H1 (cell line): ENCODE measurements at regions not wholly inside any gene's neighbourhood (a gene's known extent, or its start where the extent isn't known, plus 50 kb on each side); places are given as distances from the start of the nearest gene placed in this dataset.

Experiments
- CTCF ChIA-PET: fragments of 300-600 bp; sonication (Branson Sonifier 250); formaldehyde crosslinking; loops from one replicate; lab custom pipeline; 2021; ENCODE audit not compliant: partially characterized antibody; lab: Charles Lee
- POLR2A ChIA-PET: fragments of 300-600 bp; sonication (Branson Sonifier 250); formaldehyde crosslinking; loops from one replicate; lab custom pipeline; 2021; ENCODE audit warnings: inconsistent platforms; ENCODE audit not compliant: partially characterized antibody; lab: Charles Lee
- DNase-seq, 2 experiments: peaks; one replicate each; pipeline versions ENCODE4 v3.0.0 to v3.0.0-alpha.2; 2010 to 2022; ENCODE audit warnings: low spot score in 2 of 2, low read depth in 1 of 2, mixed read lengths in 1 of 2
- FAIRE-seq: peaks from 2 replicates; lab custom pipeline; 2011; peaks lifted over from hg19 to GRCh38; lab: Jason Lieb, UNC
- H2AFZ ChIP-seq: 2 replicates; pipeline ENCODE4 v1.8.1; 2012; ENCODE audit warnings: low read length, inconsistent platforms
- H2AK5ac ChIP-seq: 2 replicates; pipeline ENCODE4 v1.6.1; 2013; ENCODE audit warnings: low read depth, low read length
- H2BK120ac ChIP-seq: replicated peaks from 2 replicates; pipeline ENCODE3; 2013; ENCODE audit warnings: low read depth, low read length, inconsistent platforms
- H2BK12ac ChIP-seq: 2 replicates; pipeline ENCODE4 v1.6.1; 2013; ENCODE audit warnings: low read depth, low read length
- H2BK15ac ChIP-seq: 2 replicates; pipeline ENCODE4 v1.6.1; 2013; ENCODE audit warnings: low read length
- H2BK20ac ChIP-seq: 2 replicates; pipeline ENCODE4 v1.6.1; 2013; ENCODE audit warnings: low read length
- H2BK5ac ChIP-seq: 2 replicates; pipeline ENCODE4 v1.6.1; 2013; ENCODE audit warnings: low read depth, low read length
- H3K14ac ChIP-seq: 2 replicates; pipeline ENCODE4 v1.6.1; 2013; ENCODE audit warnings: inconsistent platforms; ENCODE audit not compliant: insufficient read length
- H3K18ac ChIP-seq: 2 replicates; pipeline ENCODE4 v1.6.1; 2013; ENCODE audit warnings: low read length; ENCODE audit errors: extremely low read depth
- H3K23ac ChIP-seq: 2 replicates; pipeline ENCODE4 v1.6.1; 2013; ENCODE audit warnings: inconsistent platforms; ENCODE audit not compliant: insufficient read length
- H3K23me2 ChIP-seq: 2 replicates; pipeline ENCODE4 v1.6.1; 2013; ENCODE audit warnings: low read depth, low read length
- H3K27ac ChIP-seq: 2 replicates; pipeline ENCODE4 v1.6.1; 2011; ENCODE audit warnings: low read depth, low read length, inconsistent platforms
- H3K27me3 ChIP-seq, 4 experiments: replicated peaks in 1 of 4; 1 replicate in 1 of 4; 2 replicates in 3 of 4; pipeline versions ENCODE4 v1.6.1 to v1.8.1; 2011 to 2013; ENCODE audit warnings: low read length in 3 of 4, mild to moderate bottlenecking in 3 of 4, inconsistent platforms in 2 of 4, mixed read lengths in 2 of 4, moderate library complexity in 1 of 4; ENCODE audit not compliant: control insufficient read depth in 3 of 4, insufficient read depth in 3 of 4; ENCODE audit errors: extremely low read depth in 1 of 4
- H3K36me3 ChIP-seq, 4 experiments: 2 replicates each; pipeline versions ENCODE4 v1.6.1 to v1.8.1; 2011 to 2013; ENCODE audit warnings: mild to moderate bottlenecking in 4 of 4, low read length in 3 of 4, moderate library complexity in 2 of 4, control low read depth in 1 of 4, inconsistent platforms in 1 of 4; ENCODE audit not compliant: insufficient read depth in 4 of 4, control insufficient read depth in 2 of 4
- H3K4ac ChIP-seq: replicated peaks from 2 replicates; pipeline ENCODE3; 2013; ENCODE audit warnings: low read length, low read depth, mixed read lengths, inconsistent platforms; ENCODE audit not compliant: insufficient read length
- H3K4me1 ChIP-seq, 4 experiments: replicated peaks in 1 of 4; 1 replicate in 1 of 4; 2 replicates in 3 of 4; pipeline versions ENCODE4 v1.6.1 to v1.8.1; 2011 to 2013; ENCODE audit warnings: low read length in 3 of 4, inconsistent platforms in 2 of 4, mixed read lengths in 1 of 4; ENCODE audit not compliant: insufficient read depth in 4 of 4, control insufficient read depth in 3 of 4
- H3K4me2 ChIP-seq, 2 experiments: 2 replicates each; pipeline versions ENCODE4 v1.6.1 to v1.8.1; 2011 to 2013; ENCODE audit warnings: low read depth in 2 of 2, low read length in 2 of 2, control low read depth in 1 of 2, inconsistent platforms in 1 of 2, mild to moderate bottlenecking in 1 of 2; ENCODE audit not compliant: insufficient read depth in 1 of 2
- H3K4me3 ChIP-seq, 4 experiments: fragments of 200-600, 300-600 bp in 1 of 4; sonication (generic), shearing (Covaris generic), sonication (Bioruptor Twin) in 1 of 4; 2 replicates each; pipeline versions ENCODE4 v1.5.1 to v1.8.1; 2011 to 2016; ENCODE audit warnings: low read length in 4 of 4, low read depth in 3 of 4, control low read depth in 2 of 4, inconsistent platforms in 2 of 4, mild to moderate bottlenecking in 2 of 4, mixed read lengths in 1 of 4, moderate library complexity in 1 of 4; ENCODE audit not compliant: insufficient read depth in 2 of 4; ENCODE audit errors: extremely low read depth in 1 of 4
- H3K56ac ChIP-seq: replicated peaks from 2 replicates; pipeline ENCODE3; 2013; ENCODE audit warnings: low read depth, mild to moderate bottlenecking, mixed read lengths, low read length, inconsistent platforms; ENCODE audit not compliant: insufficient read length
- H3K79me1 ChIP-seq: 2 replicates; pipeline ENCODE4 v1.6.1; 2013; ENCODE audit warnings: low read depth, low read length, control low read depth
- H3K79me2 ChIP-seq, 2 experiments: 2 replicates each; pipeline versions ENCODE4 v1.6.1 to v1.8.1; 2012 to 2013; ENCODE audit warnings: low read length in 2 of 2, mild to moderate bottlenecking in 2 of 2, inconsistent platforms in 1 of 2; ENCODE audit not compliant: insufficient read depth in 2 of 2, control insufficient read depth in 1 of 2
- H3K9ac ChIP-seq, 4 experiments: replicated peaks in 1 of 4; 1 replicate in 1 of 4; 2 replicates in 3 of 4; pipeline versions ENCODE4 v1.6.1 to v1.8.1; 2011 to 2013; ENCODE audit warnings: low read depth in 3 of 4, low read length in 3 of 4, control low read depth in 2 of 4, mild to moderate bottlenecking in 2 of 4, moderate library complexity in 2 of 4, inconsistent platforms in 1 of 4; ENCODE audit errors: extremely low read depth in 1 of 4
- H3K9me3 ChIP-seq, 2 experiments: 2 replicates each; pipeline versions ENCODE4 v1.6.1 to v1.8.1; 2012 to 2013; ENCODE audit warnings: mild to moderate bottlenecking in 2 of 2, moderate library complexity in 2 of 2, control low read depth in 1 of 2, inconsistent platforms in 1 of 2, low read depth in 1 of 2, low read length in 1 of 2, mixed read lengths in 1 of 2; ENCODE audit not compliant: insufficient read depth in 2 of 2
- H4K20me1 ChIP-seq, 2 experiments: replicated peaks in 1 of 2; 2 replicates each; pipeline versions ENCODE3 to v1.8.1; 2011 to 2013; ENCODE audit warnings: inconsistent platforms in 2 of 2, low read length in 2 of 2, mild to moderate bottlenecking in 1 of 2; ENCODE audit not compliant: insufficient read depth in 2 of 2, control insufficient read depth in 1 of 2
- H4K5ac ChIP-seq: 2 replicates; pipeline ENCODE4 v1.6.1; 2013; ENCODE audit warnings: low read length, low read depth, mixed read lengths, inconsistent platforms; ENCODE audit not compliant: insufficient read length
- H4K8ac ChIP-seq: 2 replicates; pipeline ENCODE4 v1.8.0; 2013; ENCODE audit warnings: mild to moderate bottlenecking, moderate library complexity, low read length, inconsistent platforms; ENCODE audit not compliant: insufficient read depth; ENCODE audit errors: extremely low read depth
- H4K91ac ChIP-seq: replicated peaks from 2 replicates; pipeline ENCODE3; 2013; ENCODE audit warnings: low read length, mixed read lengths, inconsistent platforms; ENCODE audit not compliant: insufficient read length
- BCL11A ChIP-seq, 2 experiments: IDR thresholded peaks; one replicate each; pipeline ENCODE4 v1.6.1; 2011; ENCODE audit warnings: low read depth in 2 of 2, low read length in 2 of 2, mild to moderate bottlenecking in 2 of 2
- CHD2 ChIP-seq: IDR thresholded peaks from 2 replicates; pipeline ENCODE4 v1.6.1; 2012; ENCODE audit warnings: low read length, improper control_type of control experiment
- FOSL1 ChIP-seq: IDR thresholded peaks from 2 replicates; pipeline ENCODE4 v1.6.1; 2011; ENCODE audit warnings: mild to moderate bottlenecking, low read depth, low read length, moderate library complexity; ENCODE audit not compliant: insufficient read depth
- JUND ChIP-seq: IDR thresholded peaks from 2 replicates; pipeline ENCODE4 v1.6.1; 2011; ENCODE audit warnings: mild to moderate bottlenecking, improper control_type of control experiment, low read length
- PHF8 ChIP-seq: fragments of 200-600 bp; sonication (generic); conservative IDR thresholded peaks from 2 replicates; pipeline ENCODE4 v1.7.1; 2012; ENCODE audit warnings: low read depth, mild to moderate bottlenecking, inconsistent platforms, low read length, moderate library complexity
- POLR2A ChIP-seq, 2 experiments: IDR thresholded peaks; 1 replicate in 1 of 2; 2 replicates in 1 of 2; pipeline ENCODE4 v1.6.1; 2011; ENCODE audit warnings: low read depth in 2 of 2, low read length in 2 of 2, mild to moderate bottlenecking in 2 of 2; ENCODE audit errors: control extremely low read depth in 1 of 2
- SAP30 ChIP-seq: fragments of 300-600 bp; sonication (generic); IDR thresholded peaks from 2 replicates; pipeline ENCODE4 v1.7.1; 2012; ENCODE audit warnings: low read length, moderate library complexity, mild to moderate bottlenecking, inconsistent platforms; ENCODE audit not compliant: insufficient read depth, insufficient replicate concordance
- SIRT6 ChIP-seq: IDR thresholded peaks from one replicate; pipeline ENCODE4 v1.7.1; 2012; ENCODE audit warnings: low read length, inconsistent platforms
- SIX5 ChIP-seq: IDR thresholded peaks from 2 replicates; pipeline ENCODE4 v1.6.1; 2011; ENCODE audit warnings: mild to moderate bottlenecking, low read depth, low read length
- SP2 ChIP-seq: IDR thresholded peaks from 2 replicates; pipeline ENCODE4 v1.6.1; 2012; ENCODE audit warnings: mild to moderate bottlenecking, low read length, inconsistent platforms
- TAF1 ChIP-seq: IDR thresholded peaks from 2 replicates; pipeline ENCODE4 v1.6.1; 2011; ENCODE audit warnings: mild to moderate bottlenecking, low read depth, low read length
- TAF7 ChIP-seq: optimal IDR thresholded peaks from 2 replicates; pipeline ENCODE3; 2011; ENCODE audit warnings: low read depth, mild to moderate bottlenecking, inconsistent platforms, low read length, moderate library complexity, borderline replicate concordance
- YY1 ChIP-seq: IDR thresholded peaks from 2 replicates; pipeline ENCODE4 v1.6.1; 2011; ENCODE audit warnings: low read depth, mild to moderate bottlenecking, low read length
- WGBS, 2 experiments: shearing (Covaris generic) in 1 of 2; methylation state at CpG; one replicate each; pipeline versions ENCODE4 v1.1.6 to v1.1.7; 2013 to 2015; ENCODE audit warnings: low lambda C conversion rate in 2 of 2, mixed read lengths in 2 of 2, inconsistent platforms in 1 of 2, low coverage in 1 of 2, missing lambda C conversion rate in 1 of 2; ENCODE audit not compliant: insufficient replicate concordance in 2 of 2, insufficient coverage in 1 of 2, insufficient read length in 1 of 2; ENCODE audit errors: extremely low coverage in 1 of 2, missing lambda C conversion rate in 1 of 2; 5-methylcytosine and 5-hydroxymethylcytosine counted together
- TF ChIP-seq, protein P1 (sequence below): IDR thresholded peaks from 2 replicates; pipeline ENCODE4 v1.6.1; 2011; ENCODE audit warnings: low read depth, mild to moderate bottlenecking, low read length; ENCODE audit not compliant: insufficient read depth

DNA sequence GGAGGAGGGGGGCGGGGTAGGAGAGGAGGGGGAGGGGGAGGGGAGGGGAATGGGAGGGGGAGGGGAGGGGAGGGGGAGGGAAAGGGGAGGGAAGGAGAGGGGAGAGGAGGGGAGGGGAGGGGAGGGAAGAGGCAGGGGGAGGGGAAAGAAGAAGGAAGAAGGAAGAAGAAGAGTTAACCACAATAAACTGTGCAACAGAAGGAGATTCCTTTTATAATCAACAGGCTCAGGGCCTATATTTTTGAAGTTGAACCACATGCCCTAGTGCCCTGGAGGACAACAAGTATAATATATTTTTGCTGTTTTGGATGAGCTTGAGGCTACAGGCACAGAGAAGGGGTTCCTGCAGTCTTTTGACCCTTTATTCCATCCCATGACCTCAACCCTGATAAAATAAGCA is 228.2 kb upstream of the IRF2BP2 start:
- H3K4ac ChIP-seq, result no peak overlapping the region
- H3K4me3 ChIP-seq, result no peak overlapping the region
- H2BK12ac ChIP-seq, result no peak overlapping the region
- H2AFZ ChIP-seq, result no peak overlapping the region
- no peak overlapping the region for H3K9ac ChIP-seq
- no peaks in the 10 kb centered on the region for H3K27me3 ChIP-seq
- no peak overlapping the region for H3K18ac ChIP-seq
- no peak overlapping the region for H2BK20ac ChIP-seq
- CTCF ChIA-PET, result interaction anchor here (2.1 kb wide), 1 partner anchor 11 kb away, joined by 5 read pairs; no protein-coding TSS in a partner anchor
- H3K4me2 ChIP-seq, result no peak overlapping the region
- no peak overlapping the region for H2BK120ac ChIP-seq
- H3K27ac ChIP-seq, result no peak overlapping the region
- H3K9me3 ChIP-seq, result peaks cover 13% of the 10 kb centered on the region in 2 experiments
- no peak overlapping the region for H4K8ac ChIP-seq
- no peak overlapping the region for H2BK5ac ChIP-seq
- H3K56ac ChIP-seq, result no peak overlapping the region
- DNase-seq, result no peak
- H3K36me3 ChIP-seq, result no peaks in the 10 kb centered on the region; a peak in 1 of 8 replicates
- H4K5ac ChIP-seq, result no peak overlapping the region
- no peak for TF ChIP-seq SIRT6
- TF ChIP-seq SIX5, result no peak
- TF ChIP-seq FOSL1, result no peak
- no peak for TF ChIP-seq SP2
- no peak for TF ChIP-seq JUND
- no peak for TF ChIP-seq TAF1
- no peak for TF ChIP-seq CHD2
- no peak for TF ChIP-seq PHF8
- no peak for TF ChIP-seq TAF7
- TF ChIP-seq BCL11A (IDR thresholded peaks at IDR 0.05; ENCODE audit: low read depth in 2 of 2, low read length in 2 of 2), result no peak
- TF ChIP-seq, protein P1, sequence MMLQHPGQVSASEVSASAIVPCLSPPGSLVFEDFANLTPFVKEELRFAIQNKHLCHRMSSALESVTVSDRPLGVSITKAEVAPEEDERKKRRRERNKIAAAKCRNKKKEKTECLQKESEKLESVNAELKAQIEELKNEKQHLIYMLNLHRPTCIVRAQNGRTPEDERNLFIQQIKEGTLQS, result no peak
- no peak for TF ChIP-seq SAP30
- no peak for TF ChIP-seq POLR2A (IDR thresholded peaks at IDR 0.05; ENCODE audit: control extremely low read depth in 1 of 2, low read depth in 2 of 2, low read length in 2 of 2)
- no peak for TF ChIP-seq YY1
- TF ChIP-seq, all 59 proteins: peak for 0
- POLR2A ChIA-PET, result no interaction called here
- H2BK15ac ChIP-seq, result no peak overlapping the region
- no peaks in the 10 kb centered on the region for H4K20me1 ChIP-seq
- H3K79me1 ChIP-seq, result no peaks in the 10 kb centered on the region
- H4K91ac ChIP-seq, result no peak overlapping the region
- FAIRE-seq, result no peak
- H3K4me1 ChIP-seq, result peaks cover 0 to 6% (median 0%) of the 10 kb centered on the region in 4 experiments; a peak in 1 of 7 replicates
- H3K23ac ChIP-seq, result no peak overlapping the region
- WGBS, 2 experiments, result 0% methylated on average over 1 of the region's 1 CpG; no CpG with 5 or more reads in 1 of the 2 experiments
- H3K79me2 ChIP-seq, result no peaks in the 10 kb centered on the region
- H3K14ac ChIP-seq, result no peak overlapping the region
- H3K23me2 ChIP-seq, result no peaks in the 10 kb centered on the region
- no peak overlapping the region for H2AK5ac ChIP-seq
